ENCODE measurements at regions not wholly inside any gene's neighbourhood (a gene's known extent, or its start where the extent isn't known, plus 50 kb on each side); places are given as distances from the start of the nearest gene placed in this dataset.
"Not testable (repeated sequence)": the region's sequence is repeated elsewhere in the genome, so short reads cannot be mapped to it uniquely, and the experiment has no call there.

GRCh38 chr17:68700421-68700820 lies 99.3 kb upstream of the FAM20A start:
- DNase-seq, result no peak

GRCh38 chr17:68699936-68700335 lies 98.8 kb upstream of the FAM20A start:
- DNase-seq, result no peak

- no peak for DNase-seq
These were observed 97.6 kb upstream of the FAM20A start for GRCh38 chr17:68698746-68699145.

DNA sequence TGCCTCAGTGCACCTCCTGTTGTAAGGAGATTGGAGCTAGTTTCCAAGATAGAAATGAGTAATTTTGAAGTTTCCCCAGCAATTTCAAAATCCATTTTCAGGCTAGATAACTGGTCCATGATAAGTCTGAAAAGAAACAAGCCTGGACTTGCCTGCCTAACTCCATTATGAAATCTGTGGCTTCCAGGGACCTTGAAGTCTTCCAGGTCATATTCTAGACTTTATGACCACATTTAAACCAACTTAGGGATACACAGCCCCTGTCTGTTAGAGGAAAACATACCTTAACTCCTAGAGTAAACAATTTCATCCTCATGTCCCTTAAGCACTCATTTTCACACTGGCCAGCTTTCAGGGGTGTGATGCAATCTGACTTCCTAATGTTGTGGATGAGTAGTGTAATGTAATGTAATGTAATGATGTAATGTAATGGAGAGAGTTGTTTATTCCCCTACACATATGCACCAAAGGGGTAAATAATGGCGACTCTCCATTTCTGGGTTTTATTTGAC lies 96.7 kb upstream of the FAM20A start:
- DNase-seq, result no peak

GRCh38 chr17:68695659-68696058 lies 94.5 kb upstream of the FAM20A start:
- no peak for DNase-seq

- DNase-seq, result no peak
These were observed 93.8 kb upstream of the FAM20A start for GRCh38 chr17:68694791-68695485.

DNA sequence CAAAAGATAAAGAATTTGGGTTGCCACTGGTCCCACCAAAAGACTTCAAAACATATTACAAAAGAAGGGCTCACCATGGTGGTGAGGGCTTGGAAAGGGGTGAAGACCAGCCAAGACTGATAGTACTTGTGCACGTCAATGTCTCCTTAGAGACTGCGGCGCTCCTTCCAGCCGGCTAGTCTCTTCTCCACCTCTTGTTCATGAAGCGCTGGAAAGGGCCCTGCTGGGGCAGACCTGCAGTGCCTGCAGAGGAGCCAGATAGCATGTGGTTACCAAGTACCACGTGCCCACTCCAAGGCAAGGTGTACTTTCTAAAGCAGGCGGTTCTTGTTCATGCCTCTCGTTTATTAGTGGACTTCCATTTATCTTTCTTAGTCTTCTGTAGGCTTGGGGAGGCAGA lies 92.7 kb upstream of the FAM20A start:
- no peak for DNase-seq

DNA sequence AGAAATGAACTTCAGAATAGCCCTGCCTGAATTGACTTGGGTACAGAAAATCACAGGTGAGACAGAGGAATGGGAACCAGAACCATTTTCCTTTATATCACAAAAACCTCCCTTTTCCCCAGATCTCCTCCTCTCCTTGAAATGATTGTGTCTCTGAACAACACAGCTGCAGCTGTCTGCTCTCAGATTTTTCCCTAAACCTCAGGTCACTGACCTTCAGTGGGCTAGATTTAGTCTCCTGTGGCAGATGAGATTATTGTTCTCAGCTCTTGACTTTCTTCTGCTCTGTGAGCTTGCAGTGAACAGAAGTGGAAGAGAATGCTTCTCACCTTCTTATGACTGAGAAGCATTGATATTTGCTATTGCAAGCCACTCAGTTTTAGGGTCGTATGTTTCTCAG lies 92.3 kb upstream of the FAM20A start:
- no peak for DNase-seq

- DNase-seq, result no peak
These were observed 85.2 kb upstream of the FAM20A start for GRCh38 chr17:68686108-68686988.

- DNase-seq, result no peak
These were observed 83.8 kb upstream of the FAM20A start for GRCh38 chr17:68684949-68685357.

DNA sequence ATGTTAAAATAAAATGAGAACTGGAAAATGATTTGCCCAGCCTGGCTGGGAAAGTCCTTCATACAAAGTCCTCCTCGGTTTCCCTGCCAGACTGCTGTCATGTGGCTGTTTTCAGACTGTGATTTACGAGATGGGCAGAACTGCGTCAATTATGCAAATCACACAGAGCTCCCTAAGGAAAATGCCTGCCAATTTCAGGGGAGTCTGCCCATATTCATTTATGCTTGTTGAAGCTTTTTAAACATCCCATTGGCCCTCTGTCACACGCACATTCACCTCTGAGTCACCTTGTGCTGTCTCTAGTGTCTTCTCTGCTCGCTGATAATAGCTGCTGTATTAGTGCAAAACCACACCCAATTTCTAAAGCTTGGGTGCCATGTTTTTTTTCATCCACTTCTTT lies 81.7 kb upstream of the FAM20A start:
- DNase-seq, result no peak

- DNase-seq, result no peak
These were observed 78.7 kb upstream of the FAM20A start for GRCh38 chr17:68679882-68680281.

- DNase-seq, result no peak
These were observed 75.7 kb upstream of the FAM20A start for GRCh38 chr17:68676856-68677255.

DNA sequence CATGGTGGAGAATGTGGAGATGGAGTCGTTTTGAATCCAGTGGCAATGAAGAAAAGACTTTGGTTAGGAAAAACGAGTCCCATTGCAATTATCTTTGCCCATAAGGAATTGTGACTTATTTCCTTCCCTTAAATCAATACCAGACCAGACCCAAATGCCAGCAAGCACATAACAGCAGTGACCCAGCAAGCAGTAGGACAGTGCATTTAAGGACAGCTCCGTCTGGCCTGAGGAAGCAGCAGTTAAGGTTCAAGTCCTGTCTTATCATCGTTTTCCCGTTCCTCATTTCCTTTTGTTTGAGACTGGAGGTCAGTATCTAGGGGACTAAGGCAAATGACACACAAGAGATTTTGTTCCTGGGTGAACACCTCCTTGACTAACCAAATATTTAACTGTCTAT lies 74.6 kb upstream of the FAM20A start:
- no peak for DNase-seq

DNA sequence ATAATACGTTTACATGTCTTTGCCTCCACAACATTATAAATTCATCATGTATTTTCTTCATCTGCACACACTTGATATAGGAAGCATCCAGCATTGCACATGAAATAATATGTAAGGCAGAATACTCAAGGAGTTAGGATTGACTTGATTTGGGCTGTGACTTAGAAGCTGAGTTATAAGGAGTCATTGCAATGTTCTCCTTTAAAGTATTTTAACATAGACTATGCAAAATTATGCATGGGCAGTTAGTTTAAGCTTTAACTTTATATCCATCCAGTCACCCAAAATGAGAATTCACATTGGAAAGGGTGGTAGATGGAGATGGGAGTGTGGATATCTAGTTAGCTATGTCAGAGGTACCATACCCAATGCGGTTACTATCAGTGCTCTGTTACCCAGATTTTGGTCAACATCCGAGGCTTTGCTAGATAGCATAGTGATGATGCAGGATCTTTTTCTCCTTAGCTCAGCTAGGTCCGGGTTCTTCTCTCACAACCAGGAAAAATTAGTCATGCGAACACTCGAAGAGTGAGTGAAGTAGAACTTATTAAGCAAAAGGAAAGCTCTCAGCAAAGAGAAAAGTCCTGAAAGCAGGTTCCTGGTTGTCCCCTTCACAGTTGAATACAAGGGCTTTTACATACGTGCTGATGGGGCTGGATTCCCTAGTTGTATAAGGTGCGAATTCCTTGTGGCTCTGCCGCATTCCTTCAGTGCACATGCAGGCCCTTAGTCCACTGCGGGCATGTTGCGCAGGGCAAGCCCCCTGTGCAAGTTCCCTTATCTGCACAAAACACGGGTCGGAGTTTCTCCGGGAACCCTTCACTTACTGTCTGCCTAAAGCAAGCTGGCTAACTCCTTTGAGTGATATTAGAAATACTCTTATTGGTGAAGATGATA lies 73.1 kb upstream of the FAM20A start:
- DNase-seq, result no peak

GRCh38 chr17:68670967-68671693 lies 70.0 kb upstream of the FAM20A start:
- no peak for DNase-seq

DNA sequence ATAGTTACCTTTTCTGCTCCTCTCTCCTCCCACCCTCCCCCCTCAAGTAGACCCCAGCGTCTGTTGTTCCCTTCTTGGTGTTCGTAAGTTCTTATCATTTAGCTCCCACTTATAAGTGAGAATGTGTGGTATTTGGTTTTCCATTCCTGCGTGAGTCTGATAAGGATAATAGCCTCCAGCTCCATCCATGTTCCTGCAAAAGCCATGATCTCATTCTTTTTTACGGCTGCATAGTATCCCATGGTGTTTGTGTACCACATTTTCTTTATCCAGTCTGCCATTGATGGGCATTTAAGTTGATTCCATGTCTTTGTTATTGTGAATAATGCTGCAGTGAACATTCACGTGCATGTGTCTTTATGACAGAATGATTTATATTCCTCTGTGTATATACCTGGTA lies 65.3 kb upstream of the FAM20A start:
- DNase-seq, result not testable (repeated sequence)

GRCh38 chr17:68665373-68665772 lies 64.2 kb upstream of the FAM20A start:
- DNase-seq, result no peak

GRCh38 chr17:68662479-68662878 lies 61.3 kb upstream of the FAM20A start:
- no peak for DNase-seq

GRCh38 chr17:68662037-68662432 lies 60.9 kb upstream of the FAM20A start:
- no peak for DNase-seq

DNA sequence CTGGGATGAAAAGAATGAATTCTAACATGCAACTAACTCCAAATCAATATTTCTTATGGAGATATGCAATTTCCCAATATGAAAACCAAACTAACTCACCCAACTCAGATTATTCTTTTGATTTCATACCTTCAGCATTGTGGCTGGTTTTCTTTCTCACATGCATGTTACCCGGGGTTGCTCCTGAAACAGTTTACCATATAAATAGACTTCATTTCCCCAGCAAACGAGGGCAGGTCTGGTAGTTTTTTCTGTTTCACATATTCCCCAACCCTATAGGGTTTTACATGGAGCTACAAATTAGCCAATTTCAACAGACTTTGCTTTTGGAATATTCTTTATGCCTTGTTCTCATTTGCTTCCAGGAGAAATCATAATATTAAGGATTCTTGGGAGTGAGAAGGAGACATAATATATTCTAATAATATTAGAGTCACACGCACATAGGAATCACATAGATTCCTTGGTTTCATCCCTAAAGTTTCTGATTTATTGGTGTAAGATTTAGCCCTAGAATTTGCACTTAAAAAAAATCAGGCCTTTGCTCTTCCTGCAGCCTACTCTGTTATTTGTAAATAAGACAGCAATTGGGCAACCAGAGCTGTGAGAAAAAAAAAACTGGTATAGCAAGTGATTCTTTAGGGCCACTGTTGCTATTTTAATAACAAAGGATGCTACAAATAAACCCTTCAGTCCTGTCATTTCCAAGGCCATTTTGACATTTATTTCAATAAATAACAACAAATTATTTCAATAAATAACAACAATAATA lies 60.3 kb upstream of the FAM20A start:
- no peak for DNase-seq

DNA sequence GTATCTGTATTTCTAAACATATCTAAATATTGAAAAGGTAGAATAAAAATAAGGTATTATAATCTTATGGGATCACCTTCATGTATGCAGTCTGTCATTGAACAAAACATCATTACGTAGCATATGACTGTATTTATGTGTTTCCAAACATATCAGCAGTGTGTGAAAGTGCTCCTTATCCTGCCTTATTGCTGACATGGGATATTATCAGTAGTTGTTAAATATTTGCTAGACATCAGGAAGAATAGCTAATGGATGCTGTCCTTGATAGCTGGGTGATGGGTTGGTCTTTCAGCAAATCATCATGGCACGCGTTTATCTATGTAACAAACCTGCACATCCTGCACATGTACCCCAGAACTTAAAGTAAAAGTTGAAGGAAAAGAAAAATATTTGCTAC lies 59.1 kb upstream of the FAM20A start:
- DNase-seq, result no peak
